Activated naive CD4-positive, alpha-beta T cell treated with anti-CD3 and anti-CD28 coated beads, Interleukin-2, amount 50 U/mL, for 24 hours (primary cell): ENCODE measurements at regions not wholly inside any gene's neighbourhood (a gene's known extent, or its start where the extent isn't known, plus 50 kb on each side); places are given as distances from the start of the nearest gene placed in this dataset.

Source experiments
- H3K27ac Mint-ChIP-seq: one replicate; pipeline ENCODE4 v1.8.0; 2021; ENCODE audit warnings: mild to moderate bottlenecking, mixed read lengths
- H3K27me3 Mint-ChIP-seq: one replicate; pipeline ENCODE4 v1.8.0; 2021; ENCODE audit warnings: mixed read lengths
- H3K36me3 Mint-ChIP-seq: one replicate; pipeline ENCODE4 v1.8.0; 2021; ENCODE audit warnings: mixed read lengths
- H3K4me1 Mint-ChIP-seq: one replicate; pipeline ENCODE4 v1.8.0; 2021; ENCODE audit warnings: mixed read lengths
- H3K4me3 Mint-ChIP-seq: one replicate; pipeline ENCODE4 v1.8.0; 2021; ENCODE audit warnings: mild to moderate bottlenecking, mixed read lengths
- H3K9me3 Mint-ChIP-seq: one replicate; pipeline ENCODE4 v1.8.0; 2021; ENCODE audit warnings: mixed read lengths

DNA sequence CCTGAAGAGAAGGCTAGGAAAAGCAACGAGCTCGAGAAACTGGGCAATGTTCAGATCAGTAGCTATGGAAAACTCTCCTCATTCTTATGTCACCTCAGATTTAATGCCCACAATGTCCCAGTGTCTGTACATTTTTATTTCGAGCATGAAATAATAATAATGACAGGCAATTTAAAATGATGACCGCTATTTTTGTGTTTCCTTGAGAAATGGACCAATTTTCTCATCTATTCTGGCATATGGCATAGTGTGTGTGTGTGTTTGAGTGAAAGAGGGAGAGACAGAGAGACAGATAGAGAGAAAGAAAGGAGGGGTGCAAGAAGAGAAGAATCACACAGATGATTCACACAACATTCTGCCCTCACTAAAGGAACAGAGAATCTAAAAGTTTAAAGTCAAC is 119.1 kb upstream of the C1orf21 start:
- Mint-ChIP-seq H3K36me3 (no peaks in the 10 kb centered on the region), H3K4me1 (no peaks in the 10 kb centered on the region), H3K27me3 (peaks cover 9% of the 10 kb centered on the region), H3K9me3 (no peaks in the 10 kb centered on the region), H3K27ac (no peak overlapping the region), H3K4me3 (no peak overlapping the region)

DNA sequence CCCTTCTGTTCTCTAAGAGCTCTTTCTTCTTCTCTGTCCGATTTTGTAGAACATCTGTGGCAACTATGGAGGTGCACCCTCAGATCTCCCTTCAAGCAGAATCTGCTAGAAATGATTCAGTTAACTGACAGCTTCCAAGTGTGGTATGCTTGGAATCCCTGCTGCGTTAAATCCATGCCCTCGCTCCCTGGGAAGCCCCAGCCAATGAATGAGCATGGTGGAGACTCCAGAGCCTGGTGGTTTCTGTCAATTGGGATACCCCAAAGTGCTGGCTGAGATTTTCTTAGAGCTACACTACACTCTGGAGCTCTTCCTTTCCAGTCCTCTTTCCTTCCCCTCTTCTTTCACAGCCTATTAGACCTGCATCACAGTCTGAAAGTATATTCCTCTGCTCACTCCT is 116.3 kb upstream of the C1orf21 start:
- no peaks in the 10 kb centered on the region for H3K36me3 Mint-ChIP-seq
- H3K4me1 Mint-ChIP-seq = no peaks in the 10 kb centered on the region
- H3K27ac Mint-ChIP-seq = no peak overlapping the region
- no peak overlapping the region for H3K4me3 Mint-ChIP-seq
- peaks cover 8% of the 10 kb centered on the region for H3K27me3 Mint-ChIP-seq
- H3K9me3 Mint-ChIP-seq = no peaks in the 10 kb centered on the region

DNA sequence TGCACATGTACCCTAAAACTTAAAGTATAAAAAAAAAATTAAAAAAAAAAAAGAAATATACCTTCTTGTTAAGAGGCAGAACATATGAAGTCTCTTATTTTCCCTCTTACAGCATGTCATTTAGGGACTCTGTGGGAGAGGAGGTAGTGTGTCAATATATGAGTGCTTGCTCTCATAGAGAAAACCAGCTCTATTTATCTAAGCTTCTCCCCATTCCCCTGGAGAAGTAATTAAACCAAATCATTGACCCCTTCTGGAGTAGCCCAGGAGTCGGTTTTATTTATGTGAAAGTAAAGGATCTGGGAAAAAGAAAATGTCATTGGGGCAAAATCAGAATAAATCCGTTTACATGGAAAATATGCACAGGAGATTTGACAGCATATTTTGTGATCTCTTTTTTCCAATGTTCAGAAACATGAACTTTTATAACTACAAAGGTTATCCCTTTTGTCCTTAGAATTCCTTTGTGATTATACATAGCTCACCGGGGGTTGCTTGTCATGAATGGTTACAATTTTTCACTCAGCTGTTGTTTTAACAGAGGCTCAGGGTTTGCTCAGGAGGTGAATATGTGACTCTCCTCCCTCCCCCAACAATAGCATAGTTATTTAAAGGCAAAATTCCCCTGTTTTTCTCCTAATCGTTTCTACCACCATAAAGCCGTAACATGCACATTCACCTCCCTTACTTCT is 114.5 kb upstream of the C1orf21 start:
- H3K27ac Mint-ChIP-seq = no peak overlapping the region
- H3K36me3 Mint-ChIP-seq = no peaks in the 10 kb centered on the region
- peaks cover 8% of the 10 kb centered on the region for H3K27me3 Mint-ChIP-seq
- H3K4me3 Mint-ChIP-seq = no peak overlapping the region
- no peaks in the 10 kb centered on the region for H3K4me1 Mint-ChIP-seq
- no peaks in the 10 kb centered on the region for H3K9me3 Mint-ChIP-seq

GRCh38 chr1:184276416-184276815 is 110.4 kb upstream of the C1orf21 start:
- Mint-ChIP-seq H3K27ac (no peak overlapping the region), H3K36me3 (no peaks in the 10 kb centered on the region), H3K9me3 (no peaks in the 10 kb centered on the region), H3K4me3 (no peak overlapping the region), H3K27me3 (peaks cover 3% of the 10 kb centered on the region), H3K4me1 (no peaks in the 10 kb centered on the region)

GRCh38 chr1:184279911-184280458 is 106.8 kb upstream of the C1orf21 start:
- H3K4me3 Mint-ChIP-seq = no peak overlapping the region

GRCh38 chr1:184283999-184284398 is 102.8 kb upstream of the C1orf21 start:
- no peaks in the 10 kb centered on the region for H3K4me1 Mint-ChIP-seq
- no peaks in the 10 kb centered on the region for H3K36me3 Mint-ChIP-seq
- H3K9me3 Mint-ChIP-seq = peaks cover 9% of the 10 kb centered on the region
- peaks cover 1% of the 10 kb centered on the region for H3K27me3 Mint-ChIP-seq
- H3K27ac Mint-ChIP-seq = no peak overlapping the region
- no peak overlapping the region for H3K4me3 Mint-ChIP-seq

More at GRCh38 chr1:184279911-184280458, 106.8 kb upstream of the C1orf21 start:
- Mint-ChIP-seq H3K27me3 (peaks cover 1% of the 10 kb centered on the region), H3K36me3 (no peaks in the 10 kb centered on the region), H3K4me1 (no peaks in the 10 kb centered on the region), H3K27ac (no peak overlapping the region), H3K9me3 (no peaks in the 10 kb centered on the region)

- no peaks in the 10 kb centered on the region for H3K4me1 Mint-ChIP-seq
- no peak overlapping the region for H3K4me3 Mint-ChIP-seq
- no peak overlapping the region for H3K27ac Mint-ChIP-seq
- H3K9me3 Mint-ChIP-seq = peaks cover 9% of the 10 kb centered on the region
- peaks cover 1% of the 10 kb centered on the region for H3K27me3 Mint-ChIP-seq
- H3K36me3 Mint-ChIP-seq = no peaks in the 10 kb centered on the region
Observed at GRCh38 chr1:184284900-184285299, 101.9 kb upstream of the C1orf21 start.

DNA sequence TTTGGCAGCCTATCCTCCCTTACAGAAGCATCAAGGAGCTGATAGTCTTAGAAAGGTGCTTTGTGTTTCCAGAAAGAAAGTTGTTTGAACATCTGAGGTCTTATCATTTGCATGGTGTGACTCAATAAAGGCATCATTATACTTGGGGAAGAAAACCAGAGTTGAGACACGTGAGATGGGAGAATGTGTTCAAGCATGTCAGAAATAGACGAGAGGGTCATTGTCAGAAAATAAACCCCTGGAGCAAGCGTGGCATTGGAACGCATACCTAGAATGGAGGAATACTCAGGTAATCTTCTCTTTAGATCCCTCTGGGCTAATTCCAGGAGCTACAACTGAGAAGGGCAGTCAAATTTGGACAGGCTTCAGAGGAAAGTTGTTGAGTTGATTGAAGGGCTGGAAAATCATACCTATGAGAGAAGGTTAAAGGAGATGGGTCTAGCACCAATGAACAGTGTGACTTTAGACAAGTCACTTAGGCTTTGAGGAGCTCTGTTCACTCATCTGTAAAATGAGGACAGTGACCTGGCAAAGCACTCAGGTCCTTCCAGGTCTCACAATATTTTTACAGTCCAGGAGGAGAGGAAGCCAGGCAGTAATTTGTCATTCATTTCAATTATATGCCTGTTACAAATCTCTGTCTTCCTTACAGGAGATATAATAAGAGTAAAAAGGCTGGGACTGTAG is 101.3 kb upstream of the C1orf21 start:
- H3K9me3 Mint-ChIP-seq = peaks cover 9% of the 10 kb centered on the region
- peaks cover 1% of the 10 kb centered on the region for H3K27me3 Mint-ChIP-seq
- no peaks in the 10 kb centered on the region for H3K36me3 Mint-ChIP-seq
- H3K4me1 Mint-ChIP-seq = no peaks in the 10 kb centered on the region
- H3K4me3 Mint-ChIP-seq = no peak overlapping the region
- no peak overlapping the region for H3K27ac Mint-ChIP-seq

GRCh38 chr1:184287001-184287400 is 99.8 kb upstream of the C1orf21 start:
- H3K27me3 Mint-ChIP-seq = no peaks in the 10 kb centered on the region
- H3K4me1 Mint-ChIP-seq = no peaks in the 10 kb centered on the region
- no peak overlapping the region for H3K27ac Mint-ChIP-seq
- no peaks in the 10 kb centered on the region for H3K36me3 Mint-ChIP-seq
- no peak overlapping the region for H3K4me3 Mint-ChIP-seq
- peaks cover 11% of the 10 kb centered on the region for H3K9me3 Mint-ChIP-seq

- no peak overlapping the region for H3K4me3 Mint-ChIP-seq
- H3K4me1 Mint-ChIP-seq = no peaks in the 10 kb centered on the region
- H3K27me3 Mint-ChIP-seq = peaks cover 1% of the 10 kb centered on the region
Observed at GRCh38 chr1:184289825-184290550, 96.8 kb upstream of the C1orf21 start.

DNA sequence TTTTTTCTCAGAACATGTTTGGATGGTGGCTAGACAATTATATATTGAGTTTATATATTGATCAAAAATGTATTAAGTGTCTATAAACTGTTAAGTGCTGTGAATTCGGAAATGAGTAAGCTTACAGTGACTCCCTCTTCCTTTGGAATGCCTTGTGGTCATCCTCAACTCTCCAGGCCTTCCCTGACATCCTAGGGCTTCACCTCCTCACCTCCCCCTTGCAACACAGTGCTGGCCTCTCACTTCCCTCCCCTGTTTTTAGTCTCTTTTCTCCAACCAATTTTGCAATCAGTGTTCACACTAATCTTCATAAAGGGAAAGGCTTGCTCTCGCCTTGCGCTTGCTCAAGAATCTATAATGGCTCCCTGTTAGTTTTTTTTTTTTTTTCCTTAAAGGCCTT is 95.1 kb upstream of the C1orf21 start:
- Mint-ChIP-seq H3K4me3 (no peak overlapping the region), H3K36me3 (no peaks in the 10 kb centered on the region), H3K4me1 (no peaks in the 10 kb centered on the region), H3K27me3 (peaks cover 1% of the 10 kb centered on the region), H3K9me3 (peaks cover 7% of the 10 kb centered on the region), H3K27ac (no peak overlapping the region)

More at GRCh38 chr1:184289825-184290550, 96.8 kb upstream of the C1orf21 start:
- H3K27ac Mint-ChIP-seq = no peak overlapping the region
- H3K36me3 Mint-ChIP-seq = no peaks in the 10 kb centered on the region
- peaks cover 13% of the 10 kb centered on the region for H3K9me3 Mint-ChIP-seq

- no peaks in the 10 kb centered on the region for H3K4me1 Mint-ChIP-seq
- H3K36me3 Mint-ChIP-seq = no peaks in the 10 kb centered on the region
- H3K4me3 Mint-ChIP-seq = no peak overlapping the region
- peaks cover 1% of the 10 kb centered on the region for H3K27me3 Mint-ChIP-seq
- no peak overlapping the region for H3K27ac Mint-ChIP-seq
- H3K9me3 Mint-ChIP-seq = peaks cover 4% of the 10 kb centered on the region
Observed at GRCh38 chr1:184292101-184292500, 94.7 kb upstream of the C1orf21 start.

GRCh38 chr1:184294101-184294500 is 92.7 kb upstream of the C1orf21 start:
- Mint-ChIP-seq H3K27me3 (peaks cover 4% of the 10 kb centered on the region), H3K9me3 (peaks cover 4% of the 10 kb centered on the region), H3K4me3 (no peak overlapping the region), H3K27ac (no peak overlapping the region), H3K36me3 (no peaks in the 10 kb centered on the region), H3K4me1 (no peaks in the 10 kb centered on the region)

- H3K4me3 Mint-ChIP-seq = no peak overlapping the region
- H3K36me3 Mint-ChIP-seq = no peaks in the 10 kb centered on the region
- H3K9me3 Mint-ChIP-seq = peaks cover 4% of the 10 kb centered on the region
- no peaks in the 10 kb centered on the region for H3K4me1 Mint-ChIP-seq
- peaks cover 4% of the 10 kb centered on the region for H3K27me3 Mint-ChIP-seq
- no peak overlapping the region for H3K27ac Mint-ChIP-seq
Observed at GRCh38 chr1:184296466-184297243, 90.2 kb upstream of the C1orf21 start.

GRCh38 chr1:184297244-184297750 is 89.5 kb upstream of the C1orf21 start:
- H3K27ac Mint-ChIP-seq = no peak overlapping the region
- no peak overlapping the region for H3K4me3 Mint-ChIP-seq
- peaks cover 4% of the 10 kb centered on the region for H3K27me3 Mint-ChIP-seq
- no peaks in the 10 kb centered on the region for H3K4me1 Mint-ChIP-seq
- no peaks in the 10 kb centered on the region for H3K9me3 Mint-ChIP-seq
- H3K36me3 Mint-ChIP-seq = no peaks in the 10 kb centered on the region
